ENCODE measurements at regions not wholly inside any gene's neighbourhood (a gene's known extent, or its start where the extent isn't known, plus 50 kb on each side); places are given as distances from the start of the nearest gene placed in this dataset.

- Histone ChIP-seq H4K20me1 (ENCODE audit: control insufficient read depth, insufficient read depth, low read length, poor library complexity, severe bottlenecking) (no peaks in the 10 kb centered on the region), H3K4me2 (replicated peaks; ENCODE audit: low read depth, low read length, poor library complexity, severe bottlenecking) (no peak overlapping the region), H3K9me3 (ENCODE audit: control extremely low read depth in 1 of 3, control insufficient read depth in 2 of 3, insufficient read depth in 1 of 3, low read length in 2 of 3) (no peaks in the 10 kb centered on the region), H3K4me3 (ENCODE audit: control extremely low read depth in 1 of 5, extremely low read depth in 1 of 5, insufficient read depth in 1 of 5, low read depth in 2 of 5, low read length in 4 of 5) (no peak overlapping the region), H3K36me3 (replicated peaks in 1 of 2; ENCODE audit: control extremely low read depth in 1 of 2, control insufficient read depth in 1 of 2, extremely low read depth in 1 of 2, insufficient read depth in 2 of 2, low read length in 1 of 2) (no peaks in the 10 kb centered on the region), H3K27ac (ENCODE audit: low read length in 2 of 2) (no peak overlapping the region), H2AFZ (ENCODE audit: insufficient read depth, low read depth, low read length, poor library complexity, severe bottlenecking) (no peak overlapping the region), H3K27me3 (replicated peaks in 1 of 4; ENCODE audit: control extremely low read depth in 1 of 4, control insufficient read depth in 3 of 4, insufficient read depth in 4 of 4, low read length in 3 of 4) (no peaks in the 10 kb centered on the region), H3K79me2 (ENCODE audit: control insufficient read depth, insufficient read depth, low read length) (no peaks in the 10 kb centered on the region), H3K4me1 (ENCODE audit: control insufficient read depth in 2 of 2, insufficient read depth in 2 of 2, low read length in 2 of 2) (peaks cover 0 to 9% of the 10 kb centered on the region in 2 donors), H3K9ac (ENCODE audit: low read length) (no peak overlapping the region)
- Mint-ChIP-seq H3K27ac (no peak overlapping the region), H3K27me3 (no peaks in the 10 kb centered on the region), H3K4me1 (no peaks in the 10 kb centered on the region), H3K4me3 (no peak overlapping the region), H3K9me3 (ENCODE audit: insufficient read depth) (no peaks in the 10 kb centered on the region)
- ChIA-PET CTCF (no interaction called here), POLR2A (interaction anchor here (0.7 kb wide), 1 partner anchor 38 kb away, joined by 6 read pairs; no protein-coding TSS in a partner anchor)
- DNase-seq (no peak), ATAC-seq (ENCODE audit: low read depth) (no peak)
- TF ChIP-seq EZH2 (IDR thresholded peaks at IDR 0.05; ENCODE audit: borderline replicate concordance, insufficient read depth, low read depth, low read length, poor library complexity, severe bottlenecking) (no peak), CTCF (IDR thresholded peaks at IDR 0.05) (no peak)
- intact Hi-C loops (cut with micrococcal nuclease), result no loop called here
- 100% methylated on average over 6 of the region's 7 CpGs for WGBS (ENCODE audit: insufficient coverage)
Observed at GRCh38 chr1:58430421-58431275, 115.9 kb downstream of the OMA1 start.

DNA sequence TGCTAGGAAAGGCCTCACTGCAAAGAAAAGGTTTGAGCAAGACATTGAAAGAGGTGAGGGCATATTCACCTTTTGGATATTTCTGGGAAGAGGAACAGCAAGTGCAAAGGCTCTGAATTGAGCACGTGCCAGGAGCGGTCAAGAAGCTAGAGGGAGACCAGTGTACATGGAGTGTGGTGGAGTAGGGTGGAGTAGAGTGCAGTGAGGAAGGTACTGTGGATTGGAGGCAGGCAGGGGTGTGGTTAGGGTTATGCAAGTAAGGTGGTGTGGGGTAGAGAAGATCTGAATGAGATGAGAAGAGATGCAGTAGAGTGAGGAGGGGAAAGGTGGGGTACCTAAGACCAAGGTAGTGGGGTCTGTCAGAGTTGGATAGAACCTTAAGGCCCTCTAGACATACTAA lies 119.6 kb downstream of the OMA1 start:
- Mint-ChIP-seq H3K4me3 (no peak overlapping the region), H3K27ac (no peak overlapping the region), H3K9me3 (ENCODE audit: insufficient read depth) (no peaks in the 10 kb centered on the region), H3K27me3 (no peaks in the 10 kb centered on the region), H3K4me1 (no peaks in the 10 kb centered on the region)
- H3K36me3 ChIP-seq (replicated peaks in 1 of 2; ENCODE audit: control extremely low read depth in 1 of 2, control insufficient read depth in 1 of 2, extremely low read depth in 1 of 2, insufficient read depth in 2 of 2, low read length in 1 of 2), result no peaks in the 10 kb centered on the region
- no peak overlapping the region for H3K9ac ChIP-seq (ENCODE audit: low read length)
- 100% methylated on average over 2 of the region's 2 CpGs for WGBS (ENCODE audit: insufficient coverage)
- H4K20me1 ChIP-seq (ENCODE audit: control insufficient read depth, insufficient read depth, low read length, poor library complexity, severe bottlenecking), result no peaks in the 10 kb centered on the region
- ChIA-PET POLR2A (no interaction called here), CTCF (no interaction called here)
- H3K9me3 ChIP-seq (ENCODE audit: control extremely low read depth in 1 of 3, control insufficient read depth in 2 of 3, insufficient read depth in 1 of 3, low read length in 2 of 3), result no peaks in the 10 kb centered on the region
- H3K4me2 ChIP-seq (replicated peaks; ENCODE audit: low read depth, low read length, poor library complexity, severe bottlenecking), result no peak overlapping the region
- TF ChIP-seq EZH2 (IDR thresholded peaks at IDR 0.05; ENCODE audit: borderline replicate concordance, insufficient read depth, low read depth, low read length, poor library complexity, severe bottlenecking), result no peak
- no peak for TF ChIP-seq CTCF (IDR thresholded peaks at IDR 0.05)
- no peak for DNase-seq
- H3K27ac ChIP-seq (ENCODE audit: low read length in 2 of 2), result no peak overlapping the region
- no peaks in the 10 kb centered on the region for H3K27me3 ChIP-seq (replicated peaks in 1 of 4; ENCODE audit: control extremely low read depth in 1 of 4, control insufficient read depth in 3 of 4, insufficient read depth in 4 of 4, low read length in 3 of 4)
- H3K4me3 ChIP-seq (ENCODE audit: control extremely low read depth in 1 of 5, extremely low read depth in 1 of 5, insufficient read depth in 1 of 5, low read depth in 2 of 5, low read length in 4 of 5), result no peak overlapping the region
- intact Hi-C loops (cut with micrococcal nuclease), result no loop called here
- H3K4me1 ChIP-seq (ENCODE audit: control insufficient read depth in 2 of 2, insufficient read depth in 2 of 2, low read length in 2 of 2), result no peaks in the 10 kb centered on the region
- H2AFZ ChIP-seq (ENCODE audit: insufficient read depth, low read depth, low read length, poor library complexity, severe bottlenecking), result no peak overlapping the region
- no peaks in the 10 kb centered on the region for H3K79me2 ChIP-seq (ENCODE audit: control insufficient read depth, insufficient read depth, low read length)
- no peak for ATAC-seq (ENCODE audit: low read depth)
